Liver (tissue), 3 donors: ENCODE measurements at regions not wholly inside any gene's neighbourhood (a gene's known extent, or its start where the extent isn't known, plus 50 kb on each side); places are given as distances from the start of the nearest gene placed in this dataset.

Source experiments
- CTCF ChIP-seq: fragments of 150-350 bp; IDR thresholded peaks from 2 replicates; pipeline ENCODE4 v1.5.1; 2017; ENCODE audit warnings: improper control_type of control experiment, low read depth, low read length; ENCODE audit not compliant: missing input control
- FOXA1 ChIP-seq: IDR thresholded peaks from 2 replicates; pipeline ENCODE4 v1.6.1; 2016; ENCODE audit warnings: antibody characterized with exemption
- SP1 ChIP-seq: IDR thresholded peaks from 2 replicates; pipeline ENCODE4 v1.6.1; 2018; ENCODE audit warnings: antibody characterized with exemption, mild to moderate bottlenecking
- TAF1 ChIP-seq: conservative IDR thresholded peaks from 2 replicates; pipeline ENCODE4 v1.6.1; 2016; ENCODE audit warnings: antibody characterized with exemption, mild to moderate bottlenecking
- TF ChIP-seq, protein P1 (sequence below): IDR thresholded peaks from 2 replicates; pipeline ENCODE4 v1.6.1; 2016; ENCODE audit warnings: antibody characterized with exemption
- donor health status: healthy.
- donor health status: healthy.

DNA sequence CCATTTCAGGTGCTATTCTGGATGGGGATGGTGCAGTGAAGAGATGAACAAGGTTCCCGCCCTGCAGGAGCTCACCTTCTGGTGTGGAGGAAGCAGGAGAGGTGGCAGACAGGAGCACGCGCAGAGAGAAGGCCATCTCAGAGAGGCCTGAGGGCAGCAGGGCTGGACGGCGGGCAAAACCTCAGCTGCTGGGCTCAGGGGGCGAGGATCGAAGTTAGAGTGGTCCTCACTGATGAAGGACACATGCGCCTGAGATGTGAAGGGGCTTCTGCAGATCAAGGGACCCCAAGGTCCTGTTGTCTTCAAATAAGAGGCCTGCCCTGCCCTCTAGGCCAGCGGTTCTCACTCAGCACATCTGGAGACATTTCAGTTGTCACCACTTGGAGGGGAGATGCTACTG, 198.4 kb upstream of the PMEPA1 start:
- no peak for TF ChIP-seq CTCF
- TF ChIP-seq, protein P1, sequence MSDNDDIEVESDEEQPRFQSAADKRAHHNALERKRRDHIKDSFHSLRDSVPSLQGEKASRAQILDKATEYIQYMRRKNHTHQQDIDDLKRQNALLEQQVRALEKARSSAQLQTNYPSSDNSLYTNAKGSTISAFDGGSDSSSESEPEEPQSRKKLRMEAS, result no peak
- TF ChIP-seq TAF1, result no peak
- no peak for TF ChIP-seq SP1
- no peak for TF ChIP-seq FOXA1
